Central memory CD8-positive, alpha-beta T cell (primary cell): ENCODE measurements at regions not wholly inside any gene's neighbourhood (a gene's known extent, or its start where the extent isn't known, plus 50 kb on each side); places are given as distances from the start of the nearest gene placed in this dataset.
"Not testable (repeated sequence)": the region's sequence is repeated elsewhere in the genome, so short reads cannot be mapped to it uniquely, and the experiment has no call there.

Experiments
- ATAC-seq: fragments of 150-1000 bp; cut with Tn5 transposase; replicated peaks from 2 replicates; pipeline ENCODE4 v1.10.0; 2022; ENCODE audit warnings: mild to moderate bottlenecking, moderate FRiP score, moderate number of reproducible peaks; ENCODE audit not compliant: poor library complexity, severe bottlenecking; ENCODE audit errors: extremely low read depth
- DNase-seq, 2 donors: peaks; one replicate each; pipeline ENCODE4 v3.0.0; 2021; ENCODE audit warnings: low spot score in 2 of 2
- H3K27ac Mint-ChIP-seq: one replicate; pipeline ENCODE4 v1.8.0; 2022; ENCODE audit warnings: low read depth, mild to moderate bottlenecking, moderate library complexity, mixed read lengths
- H3K27me3 Mint-ChIP-seq: one replicate; pipeline ENCODE4 v1.8.0; 2022; ENCODE audit warnings: mixed read lengths
- H3K36me3 Mint-ChIP-seq: one replicate; pipeline ENCODE4 v1.8.0; 2022; ENCODE audit warnings: mild to moderate bottlenecking, moderate library complexity, mixed read lengths; ENCODE audit not compliant: insufficient read depth
- H3K4me1 Mint-ChIP-seq: one replicate; pipeline ENCODE4 v1.8.0; 2022; ENCODE audit warnings: mixed read lengths
- H3K4me3 Mint-ChIP-seq: one replicate; pipeline ENCODE4 v1.8.0; 2022; ENCODE audit warnings: mild to moderate bottlenecking, moderate library complexity, mixed read lengths
- H3K9me3 Mint-ChIP-seq: one replicate; pipeline ENCODE4 v1.8.0; 2022; ENCODE audit warnings: mixed read lengths

DNA sequence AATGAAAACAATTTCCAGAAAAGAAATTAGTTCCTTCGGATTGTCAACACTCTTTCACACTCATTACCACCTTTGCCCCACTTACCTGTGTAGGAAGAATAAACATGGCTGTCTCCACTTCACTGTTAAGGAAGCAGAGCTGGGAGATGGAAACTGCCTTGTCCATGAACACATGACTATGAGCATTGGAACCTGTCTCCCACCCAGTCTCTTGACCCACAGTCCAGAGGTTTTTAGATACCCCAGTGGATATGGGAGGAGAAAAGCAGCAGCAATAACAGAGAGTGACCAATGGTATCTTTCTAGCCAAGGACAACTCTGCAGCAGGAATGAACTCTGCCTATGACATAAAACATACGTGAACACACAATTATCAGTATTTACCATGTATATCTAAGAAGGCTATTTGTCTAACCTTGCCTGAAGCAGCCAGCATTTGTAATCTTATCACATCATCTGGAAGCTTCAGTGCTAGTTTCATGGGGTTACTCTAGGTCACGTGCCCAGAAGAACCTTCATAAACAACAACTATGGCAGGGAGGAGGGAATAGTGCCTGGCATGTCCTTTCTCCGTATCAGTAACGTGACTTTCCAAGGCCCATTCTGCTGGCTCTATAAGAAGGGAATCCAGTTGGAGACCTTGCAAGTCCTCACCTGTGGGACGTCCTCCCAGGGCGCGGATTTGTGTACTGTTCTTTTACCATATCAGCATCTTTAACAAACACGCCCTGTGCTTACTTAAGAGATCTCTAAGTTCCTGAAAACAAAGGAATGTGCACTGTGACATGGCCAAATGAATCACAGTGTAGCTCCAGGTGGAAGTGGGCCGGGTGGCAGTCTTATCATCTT, 221.8 kb upstream of the UBL3 start:
- DNase-seq (no peak), ATAC-seq (no peak)
- Mint-ChIP-seq H3K27ac (no peak overlapping the region), H3K4me1 (no peaks in the 10 kb centered on the region), H3K4me3 (no peak overlapping the region), H3K27me3 (no peaks in the 10 kb centered on the region), H3K9me3 (no peaks in the 10 kb centered on the region), H3K36me3 (peaks cover 2% of the 10 kb centered on the region)

DNA sequence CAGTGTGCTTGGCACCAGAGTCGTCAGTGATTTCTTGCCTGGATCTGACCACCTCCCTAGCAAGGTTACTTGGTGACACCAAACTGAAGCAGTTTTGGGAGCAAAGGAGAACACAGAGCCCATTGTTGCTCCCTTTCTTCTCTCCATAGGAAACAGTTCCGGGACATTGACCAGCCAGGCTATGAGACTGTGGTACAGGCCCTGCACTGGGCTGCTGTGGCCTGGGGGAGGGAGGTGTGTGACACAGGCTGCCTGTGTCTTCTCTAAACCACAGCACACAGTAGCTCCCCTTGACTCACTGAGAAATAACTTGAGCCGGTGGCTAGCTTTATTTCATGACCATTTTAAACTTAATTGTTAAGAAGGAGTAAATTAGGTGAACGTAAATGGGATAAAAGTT, 214.8 kb upstream of the UBL3 start:
- Mint-ChIP-seq H3K27me3 (peaks cover 24% of the 10 kb centered on the region), H3K9me3 (no peaks in the 10 kb centered on the region), H3K27ac (no peak overlapping the region), H3K4me3 (no peak overlapping the region), H3K36me3 (peaks cover 2% of the 10 kb centered on the region), H3K4me1 (no peaks in the 10 kb centered on the region)
- DNase-seq (no peak), ATAC-seq (no peak)

DNA sequence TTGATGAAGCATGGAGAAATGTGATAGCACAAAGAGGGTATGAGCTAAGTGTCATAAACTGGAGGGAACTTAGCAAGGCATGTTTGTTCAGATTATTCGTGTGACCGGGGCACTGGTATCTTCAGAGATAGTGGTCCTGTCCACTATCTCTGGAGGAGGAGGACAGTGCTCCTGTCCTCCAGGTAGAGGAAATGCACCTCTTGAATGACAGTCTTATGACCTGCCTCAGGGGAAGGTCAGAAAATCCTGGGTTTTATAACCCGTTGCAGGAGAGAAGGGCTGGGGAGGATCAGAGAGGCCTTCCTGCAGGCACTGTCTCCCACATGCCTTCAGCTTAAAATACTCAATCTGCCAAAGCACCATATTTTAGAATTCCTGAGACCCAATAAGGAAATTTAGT, 213.5 kb upstream of the UBL3 start:
- no peak overlapping the region for H3K4me3 Mint-ChIP-seq
- DNase-seq, result no peak
- no peaks in the 10 kb centered on the region for H3K4me1 Mint-ChIP-seq
- H3K27me3 Mint-ChIP-seq, result peaks cover 28% of the 10 kb centered on the region
- ATAC-seq, result no peak
- no peak overlapping the region for H3K27ac Mint-ChIP-seq
- peaks cover 2% of the 10 kb centered on the region for H3K36me3 Mint-ChIP-seq
- no peaks in the 10 kb centered on the region for H3K9me3 Mint-ChIP-seq

DNA sequence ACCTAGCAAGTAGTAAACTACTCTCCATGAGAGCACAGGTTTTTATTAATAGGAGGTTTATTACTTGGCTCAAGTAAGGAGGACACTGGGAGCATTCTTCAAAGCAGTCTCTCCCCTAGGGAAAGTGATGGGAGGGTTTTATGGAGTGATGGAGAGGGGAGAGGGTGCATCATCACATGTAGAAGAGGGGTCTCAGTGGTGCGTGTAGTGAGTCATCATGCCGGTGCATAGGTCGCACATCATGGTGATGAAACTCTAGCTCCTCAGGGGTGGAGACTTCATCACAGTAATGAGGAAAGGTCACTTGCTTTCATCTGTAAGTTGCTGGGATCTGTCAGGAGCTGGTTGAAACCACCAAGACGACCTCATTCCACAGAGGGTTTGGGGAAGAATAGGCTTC, 210.8 kb upstream of the UBL3 start:
- no peak for DNase-seq
- no peak for ATAC-seq
- no peak overlapping the region for H3K4me3 Mint-ChIP-seq
- peaks cover 35% of the 10 kb centered on the region for H3K27me3 Mint-ChIP-seq
- no peaks in the 10 kb centered on the region for H3K4me1 Mint-ChIP-seq
- no peaks in the 10 kb centered on the region for H3K9me3 Mint-ChIP-seq
- H3K36me3 Mint-ChIP-seq, result no peaks in the 10 kb centered on the region
- H3K27ac Mint-ChIP-seq, result no peak overlapping the region

DNA sequence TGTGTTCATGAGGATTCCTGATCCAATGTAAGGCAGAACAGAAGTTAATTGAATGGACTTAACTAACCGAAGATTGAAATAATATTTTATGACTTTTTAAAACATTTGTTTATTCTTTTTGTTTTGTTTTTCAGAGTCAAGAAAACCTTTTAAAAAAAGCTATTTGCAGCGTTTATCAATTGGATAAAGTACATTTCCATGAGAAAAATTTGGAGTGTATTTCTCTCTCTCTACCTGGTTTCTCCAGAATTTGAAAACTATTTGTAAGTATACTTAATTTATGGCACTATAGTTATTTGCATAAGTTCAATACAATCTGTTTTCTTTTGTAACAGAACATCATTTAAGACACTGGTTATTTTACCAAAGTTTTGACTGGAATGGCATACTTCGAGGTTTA, 208.0 kb upstream of the UBL3 start:
- H3K36me3 Mint-ChIP-seq, result no peaks in the 10 kb centered on the region
- no peak for DNase-seq
- no peak overlapping the region for H3K4me3 Mint-ChIP-seq
- H3K9me3 Mint-ChIP-seq, result no peaks in the 10 kb centered on the region
- no peak for ATAC-seq
- H3K27me3 Mint-ChIP-seq, result peaks cover 43% of the 10 kb centered on the region
- no peaks in the 10 kb centered on the region for H3K4me1 Mint-ChIP-seq
- H3K27ac Mint-ChIP-seq, result no peak overlapping the region

DNA sequence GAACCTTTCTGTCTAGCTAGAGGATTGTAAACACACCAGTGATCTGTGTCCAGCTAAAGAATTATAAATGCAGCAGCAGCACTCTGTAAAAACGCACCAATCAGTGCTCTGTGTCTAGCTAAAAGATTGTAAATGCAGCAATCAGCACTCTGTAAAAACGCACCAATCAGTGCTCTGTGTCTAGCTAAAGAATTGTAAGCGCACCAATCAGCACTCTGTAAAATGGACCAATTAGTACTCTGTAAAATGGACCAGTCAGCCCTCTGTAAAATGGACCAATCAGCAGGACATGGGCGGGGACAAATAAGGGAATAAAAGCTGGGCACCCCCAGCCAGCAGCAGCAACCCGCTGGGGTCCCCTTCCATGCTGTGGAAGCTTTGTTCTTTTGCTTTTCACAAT, 204.1 kb upstream of the UBL3 start:
- ATAC-seq, H3K9me3 Mint-ChIP-seq, H3K36me3 Mint-ChIP-seq, H3K4me3 Mint-ChIP-seq, H3K27ac Mint-ChIP-seq, DNase-seq, H3K4me1 Mint-ChIP-seq: not testable (repeated sequence)
- H3K27me3 Mint-ChIP-seq, result peaks cover 22% of the 10 kb centered on the region

DNA sequence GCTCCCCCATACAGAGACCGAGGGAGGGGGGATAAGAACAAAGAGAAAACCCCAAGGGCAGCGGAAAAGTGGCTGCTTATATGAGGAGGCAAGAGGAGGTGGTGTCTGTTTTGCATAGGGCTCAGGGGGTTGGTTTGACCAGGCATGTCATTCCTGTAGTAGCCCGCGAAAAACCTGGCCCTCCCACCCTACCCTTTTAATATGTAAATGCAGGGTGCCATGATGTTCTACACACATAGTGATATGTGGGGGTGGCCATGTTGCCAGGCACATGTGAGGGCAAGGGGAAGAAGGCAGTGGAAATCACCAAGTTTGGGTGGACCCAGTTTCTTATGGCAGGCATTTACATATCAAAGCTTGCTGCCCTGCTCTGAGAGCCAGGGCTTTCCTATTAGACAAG, 203.5 kb upstream of the UBL3 start:
- DNase-seq, result no peak
- Mint-ChIP-seq H3K27me3 (peaks cover 22% of the 10 kb centered on the region), H3K9me3 (no peaks in the 10 kb centered on the region), H3K36me3 (no peaks in the 10 kb centered on the region), H3K4me1 (peaks cover 7% of the 10 kb centered on the region), H3K4me3 (no peak overlapping the region), H3K27ac (no peak overlapping the region)
- ATAC-seq, result no peak

DNA sequence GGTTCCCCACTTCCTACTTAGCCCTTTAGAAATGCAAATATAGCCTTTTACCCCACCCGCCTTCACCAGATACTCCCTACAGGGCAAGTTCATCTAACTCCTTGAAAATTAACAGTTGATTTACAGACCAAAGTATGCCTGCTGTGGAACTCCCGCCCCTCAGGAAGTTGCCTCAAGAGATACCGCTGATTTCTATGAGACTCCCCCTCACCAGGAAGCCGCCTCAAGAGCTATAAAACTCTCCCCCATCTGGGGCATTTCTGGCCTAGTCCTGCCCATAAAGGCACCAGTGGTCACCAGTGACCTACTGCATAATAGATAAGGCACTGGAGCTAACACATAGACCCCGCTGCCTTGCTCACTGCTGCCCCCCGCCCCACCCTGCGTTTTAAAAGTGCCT, 201.7 kb upstream of the UBL3 start:
- ATAC-seq, result no peak
- H3K27me3 Mint-ChIP-seq, result peaks cover 22% of the 10 kb centered on the region
- H3K4me1 Mint-ChIP-seq, result peaks cover 11% of the 10 kb centered on the region
- no peak for DNase-seq
- H3K27ac Mint-ChIP-seq, result no peak overlapping the region
- no peaks in the 10 kb centered on the region for H3K36me3 Mint-ChIP-seq
- no peak overlapping the region for H3K4me3 Mint-ChIP-seq
- no peaks in the 10 kb centered on the region for H3K9me3 Mint-ChIP-seq

DNA sequence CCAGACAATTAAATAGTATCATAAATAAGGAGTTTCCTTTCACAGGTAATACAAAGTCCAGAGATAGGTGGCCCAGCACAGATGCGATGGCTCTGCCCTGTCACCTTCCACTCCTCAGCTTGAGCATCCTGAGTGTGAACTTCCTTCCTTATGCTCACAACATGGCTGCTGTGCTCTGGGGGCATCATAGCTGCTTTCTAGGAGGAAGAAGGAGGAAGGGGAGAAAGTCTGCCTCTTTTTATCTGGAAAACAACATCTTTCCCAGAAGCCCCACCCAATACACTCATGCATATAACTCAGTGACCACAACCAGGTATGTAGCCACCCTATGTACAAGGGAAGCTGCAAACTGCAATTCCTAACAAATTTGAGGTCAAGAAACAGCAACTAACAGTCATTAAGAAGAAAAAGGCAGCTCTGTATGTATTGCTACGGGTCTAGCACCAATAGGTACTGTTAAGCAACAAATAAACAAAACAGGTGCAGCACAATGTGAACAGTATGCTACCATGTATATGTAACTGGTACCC, 201.2 kb upstream of the UBL3 start:
- H3K9me3 Mint-ChIP-seq, result no peaks in the 10 kb centered on the region
- ATAC-seq (no peak), DNase-seq (no peak)
- H3K4me3 Mint-ChIP-seq, result no peak overlapping the region
- H3K36me3 Mint-ChIP-seq, result no peaks in the 10 kb centered on the region
- no peak overlapping the region for H3K27ac Mint-ChIP-seq
- peaks cover 17% of the 10 kb centered on the region for H3K27me3 Mint-ChIP-seq
- peaks cover 16% of the 10 kb centered on the region for H3K4me1 Mint-ChIP-seq

DNA sequence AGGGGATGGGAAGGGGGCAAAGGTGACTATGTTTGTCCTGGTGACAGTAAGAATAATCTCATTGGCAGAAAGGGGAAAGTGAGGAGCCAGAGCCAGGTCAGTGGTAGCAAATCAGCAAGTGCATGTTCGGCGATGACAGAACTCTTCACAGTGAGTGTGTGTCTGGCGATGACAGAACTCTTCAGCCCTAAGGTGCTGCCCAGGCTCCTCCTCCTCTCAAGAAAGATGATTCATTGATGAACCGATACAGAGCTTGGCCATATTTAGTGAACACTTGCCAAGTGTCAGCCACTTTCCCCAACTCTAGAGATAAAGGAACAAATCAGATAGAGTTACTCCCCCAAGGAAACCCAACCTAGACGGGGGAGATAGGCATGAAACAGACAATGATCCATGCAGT, 199.3 kb upstream of the UBL3 start:
- Mint-ChIP-seq H3K36me3 (no peaks in the 10 kb centered on the region), H3K4me1 (peaks cover 16% of the 10 kb centered on the region), H3K27me3 (peaks cover 14% of the 10 kb centered on the region), H3K4me3 (no peak overlapping the region), H3K27ac (no peak overlapping the region), H3K9me3 (no peaks in the 10 kb centered on the region)
- ATAC-seq, result peak; percentile 46
- no peak for DNase-seq

DNA sequence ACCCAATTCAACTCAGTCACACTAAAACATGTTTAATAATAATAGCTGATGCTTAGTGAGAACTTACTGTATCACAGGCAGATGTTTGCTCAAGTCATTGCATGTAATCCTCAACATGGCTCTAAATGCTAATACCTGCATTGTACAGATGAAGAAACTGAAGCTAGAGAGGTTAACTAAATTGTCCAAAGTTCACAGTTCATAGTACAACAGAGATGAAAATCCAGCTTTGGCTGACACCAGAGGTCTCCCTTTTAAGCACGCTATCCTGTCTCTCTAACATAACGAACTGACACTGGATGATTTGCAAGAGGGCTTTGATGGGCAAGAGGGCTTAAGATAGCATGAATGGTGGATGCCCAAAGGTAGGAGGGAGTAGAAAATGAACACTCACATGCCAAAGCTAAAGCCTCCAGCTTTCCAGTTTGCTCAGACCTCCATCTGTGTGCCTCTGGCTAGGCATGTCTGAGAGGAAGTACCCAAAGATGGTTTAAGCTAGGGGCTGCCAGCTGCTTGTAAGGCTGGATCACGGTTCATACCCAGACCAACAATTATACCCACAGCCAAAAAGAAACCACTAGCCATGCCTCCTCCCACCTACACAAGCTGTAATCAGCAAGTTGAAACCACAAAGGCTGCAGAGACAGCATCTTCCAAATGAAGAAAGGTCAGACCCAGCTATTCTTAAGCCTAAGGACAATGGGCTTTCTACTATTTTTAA, 196.9 kb upstream of the UBL3 start:
- Mint-ChIP-seq H3K9me3 (no peaks in the 10 kb centered on the region), H3K4me1 (peaks cover 16% of the 10 kb centered on the region), H3K4me3 (no peak overlapping the region), H3K27ac (no peak overlapping the region), H3K27me3 (no peaks in the 10 kb centered on the region), H3K36me3 (no peaks in the 10 kb centered on the region)
- no peak for ATAC-seq
- DNase-seq, result no peak

DNA sequence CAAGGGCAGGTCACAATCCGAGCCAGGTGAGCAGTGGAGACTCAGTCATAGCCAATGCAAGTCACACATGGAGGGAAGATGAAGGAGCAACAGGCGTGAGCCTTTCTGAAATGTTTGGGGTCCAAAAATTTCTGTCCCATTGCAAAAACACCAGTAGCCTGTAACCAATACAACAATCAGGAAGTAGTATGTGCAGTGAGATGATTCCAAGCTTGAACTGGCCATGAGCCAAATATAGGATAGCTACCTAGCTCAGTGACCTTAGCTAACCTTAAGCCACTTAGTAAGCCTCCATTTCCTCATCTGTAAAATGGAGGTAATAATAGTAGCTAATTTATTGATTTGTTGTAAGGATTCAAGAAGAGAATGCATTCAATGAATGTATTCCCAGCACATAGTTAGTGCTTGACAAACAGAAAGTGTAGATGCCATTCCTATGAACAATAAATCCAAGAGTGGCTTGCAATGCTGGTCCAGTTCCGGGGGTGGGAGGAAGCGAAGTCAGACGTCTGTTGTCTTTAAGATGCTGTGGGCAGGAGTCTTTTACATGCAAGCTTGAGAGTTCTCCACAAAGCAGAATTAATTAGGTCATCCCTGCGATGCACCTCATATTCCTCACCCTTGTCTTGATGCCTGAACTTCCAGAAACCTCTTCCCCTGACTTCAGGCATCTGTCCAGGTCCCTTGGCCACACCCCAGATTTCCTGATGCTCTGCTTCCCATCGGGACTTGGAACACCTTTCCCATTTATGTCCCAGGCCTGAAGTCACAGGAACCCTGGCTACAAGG, 195.7 kb upstream of the UBL3 start:
- Mint-ChIP-seq H3K27me3 (peaks cover 2% of the 10 kb centered on the region), H3K27ac (no peak overlapping the region), H3K9me3 (no peaks in the 10 kb centered on the region), H3K4me1 (peaks cover 10% of the 10 kb centered on the region), H3K4me3 (no peak overlapping the region), H3K36me3 (no peaks in the 10 kb centered on the region)
- no peak for ATAC-seq
- no peak for DNase-seq
